GM12864 (cell line): ENCODE measurements at regions not wholly inside any gene's neighbourhood (a gene's known extent, or its start where the extent isn't known, plus 50 kb on each side); places are given as distances from the start of the nearest gene placed in this dataset.

Experiments used
- DNase-seq: peaks from one replicate; pipeline ENCODE4 v3.0.0-alpha.2; 2011; ENCODE audit warnings: low read depth
- H3K4me3 ChIP-seq: 2 replicates; pipeline ENCODE4 v1.5.1; 2011; ENCODE audit warnings: mild to moderate bottlenecking, low read depth, low read length, control low read depth
- CTCF ChIP-seq: IDR thresholded peaks from 2 replicates; pipeline ENCODE4 v1.5.1; 2011; ENCODE audit warnings: low read depth, mild to moderate bottlenecking, moderate library complexity, low read length, control low read depth, inconsistent platforms; ENCODE audit errors: missing control alignments

DNA sequence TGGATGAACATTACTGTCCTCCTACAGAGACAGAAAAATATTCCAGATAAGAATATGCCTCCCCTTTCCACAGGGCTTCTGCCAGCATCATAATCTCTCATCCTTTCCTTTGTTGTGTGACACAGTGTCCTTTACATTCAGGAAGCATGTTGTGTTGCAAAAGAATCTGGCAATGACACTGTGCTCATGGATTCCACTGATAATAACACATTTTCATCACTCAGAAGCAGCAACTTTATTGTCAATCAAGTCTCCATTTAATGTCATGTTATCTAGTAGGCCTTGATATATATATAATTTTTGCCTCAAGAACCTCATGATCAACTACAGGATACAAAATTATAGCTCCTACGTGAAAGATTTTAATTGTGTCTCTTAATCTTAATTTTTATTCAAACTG is 833.9 kb downstream of the FSTL5 start:
- no peak for DNase-seq
- no peak overlapping the region for H3K4me3 ChIP-seq
- no peak for TF ChIP-seq CTCF

GRCh38 chr4:161321706-161322105 is 842.1 kb downstream of the FSTL5 start:
- TF ChIP-seq CTCF = no peak
- DNase-seq = no peak
- H3K4me3 ChIP-seq = no peak overlapping the region

DNA sequence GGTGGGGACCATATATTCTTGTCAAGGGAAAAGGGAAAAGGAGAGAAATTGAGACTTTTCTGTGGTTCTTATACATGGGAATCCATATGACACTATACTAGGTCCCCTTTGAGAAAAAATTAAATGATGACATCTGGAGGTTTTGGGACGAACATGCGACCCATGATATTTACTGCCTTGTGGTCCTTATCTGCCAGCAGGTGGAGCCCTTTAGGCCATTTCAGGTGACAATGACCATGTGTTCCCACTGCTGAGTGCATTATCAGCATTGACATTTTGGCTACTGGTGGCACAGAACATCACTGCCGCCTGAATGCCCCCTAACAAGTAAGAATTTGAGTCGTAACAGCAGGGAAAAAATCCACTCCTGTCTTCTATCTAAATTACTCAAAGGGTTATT is 843.4 kb downstream of the FSTL5 start:
- DNase-seq = peak; percentile 2
- H3K4me3 ChIP-seq = no peak overlapping the region
- peak; percentile 60 for TF ChIP-seq CTCF

DNA sequence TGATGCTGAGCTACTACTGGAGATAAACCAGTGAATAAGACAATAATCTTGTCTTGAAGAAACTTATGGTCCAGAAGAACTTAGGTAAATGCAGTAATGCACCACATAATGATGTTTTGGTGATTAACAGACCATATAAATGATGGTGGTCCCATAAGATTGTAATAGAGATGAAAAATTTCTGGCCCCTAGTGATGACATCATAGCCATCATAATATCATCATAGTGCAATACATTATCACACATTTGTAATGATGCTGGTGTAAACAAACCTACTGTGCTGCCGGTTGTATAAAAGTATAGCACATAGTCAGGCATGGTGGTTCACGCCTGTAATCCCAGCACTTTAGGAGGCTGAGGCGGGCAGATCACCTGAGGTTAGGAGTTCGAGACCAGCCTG is 846.8 kb downstream of the FSTL5 start:
- TF ChIP-seq CTCF = no peak
- no peak overlapping the region for H3K4me3 ChIP-seq
- DNase-seq = no peak

GRCh38 chr4:161314371-161314770 is 849.4 kb downstream of the FSTL5 start:
- no peak overlapping the region for H3K4me3 ChIP-seq
- DNase-seq = no peak
- TF ChIP-seq CTCF = no peak

GRCh38 chr4:161303551-161303950 is 860.2 kb downstream of the FSTL5 start:
- TF ChIP-seq CTCF = no peak
- no peak overlapping the region for H3K4me3 ChIP-seq
- DNase-seq = no peak

GRCh38 chr4:161291222-161291621 is 872.6 kb downstream of the FSTL5 start:
- DNase-seq = no peak
- no peak for TF ChIP-seq CTCF
- H3K4me3 ChIP-seq = no peak overlapping the region
